GM20000 (cell line): ENCODE measurements at regions not wholly inside any gene's neighbourhood (a gene's known extent, or its start where the extent isn't known, plus 50 kb on each side); places are given as distances from the start of the nearest gene placed in this dataset.

ENCODE experiments used
- DNase-seq: peaks from one replicate; pipeline ENCODE4 v3.0.0; 2012; ENCODE audit warnings: low spot score
- CTCF ChIP-seq: IDR thresholded peaks from 2 replicates; pipeline ENCODE4 v1.5.1; 2012; ENCODE audit warnings: mild to moderate bottlenecking, control low read depth; ENCODE audit errors: extremely low read depth, missing control alignments

DNA sequence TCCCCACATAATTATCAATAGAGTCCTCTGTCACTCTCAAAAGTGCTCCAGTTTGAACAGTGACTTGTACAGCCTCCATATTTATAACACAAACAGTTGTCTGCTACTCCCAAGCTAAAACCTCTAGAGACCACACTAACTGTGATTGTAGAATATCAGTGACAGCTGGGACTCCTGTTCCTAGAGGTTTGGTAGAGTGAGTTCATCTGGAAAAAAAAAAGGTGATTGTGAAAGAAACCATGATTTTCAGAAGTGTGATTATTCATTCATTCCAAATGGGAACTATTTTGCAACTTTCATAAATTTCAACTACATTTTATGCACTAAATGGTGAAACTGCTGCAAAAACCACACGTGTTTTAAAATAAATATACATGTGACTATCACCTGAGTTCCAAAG is 128.0 kb upstream of the PLXNC1 start:
- no peak for TF ChIP-seq CTCF
- DNase-seq: no peak

DNA sequence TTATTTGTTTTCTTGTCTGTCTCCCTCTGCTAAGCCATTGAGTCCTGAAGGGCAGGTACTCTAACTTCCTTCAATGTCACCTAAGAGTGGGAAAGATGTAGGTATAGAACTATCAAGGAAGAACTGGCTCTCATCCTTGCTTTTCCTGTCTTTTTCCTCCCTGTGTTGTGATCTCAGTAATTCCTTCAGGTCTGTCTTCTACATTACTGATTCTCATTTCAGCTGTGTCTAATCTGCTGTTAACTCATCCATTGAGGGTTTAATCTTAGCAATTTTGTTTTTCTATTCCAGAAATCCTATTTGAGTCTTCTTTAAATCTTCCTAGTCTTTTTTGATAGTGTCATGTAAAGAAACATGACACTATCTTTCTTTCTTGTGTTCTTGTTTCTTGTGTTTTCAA is 124.5 kb upstream of the PLXNC1 start:
- no peak for DNase-seq
- TF ChIP-seq CTCF: no peak

DNA sequence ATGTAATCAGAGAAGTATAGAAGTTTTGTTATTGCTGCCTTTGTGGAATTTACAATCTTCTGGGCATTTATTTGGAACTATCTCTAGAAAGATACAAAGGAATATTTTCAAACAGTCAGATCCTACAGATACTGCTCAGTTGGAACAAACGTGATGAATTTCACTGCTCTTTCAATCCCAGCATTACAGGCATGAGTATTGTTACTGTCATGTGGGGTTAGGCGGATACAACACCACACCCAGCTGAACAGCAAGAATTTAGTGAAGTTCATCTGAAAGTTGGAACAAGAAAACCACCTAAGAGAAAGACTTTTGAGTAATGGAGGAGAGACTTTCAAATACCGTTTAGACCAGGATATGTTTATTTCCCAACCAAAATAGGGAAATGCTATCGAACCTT is 123.3 kb upstream of the PLXNC1 start:
- no peak for DNase-seq

DNA sequence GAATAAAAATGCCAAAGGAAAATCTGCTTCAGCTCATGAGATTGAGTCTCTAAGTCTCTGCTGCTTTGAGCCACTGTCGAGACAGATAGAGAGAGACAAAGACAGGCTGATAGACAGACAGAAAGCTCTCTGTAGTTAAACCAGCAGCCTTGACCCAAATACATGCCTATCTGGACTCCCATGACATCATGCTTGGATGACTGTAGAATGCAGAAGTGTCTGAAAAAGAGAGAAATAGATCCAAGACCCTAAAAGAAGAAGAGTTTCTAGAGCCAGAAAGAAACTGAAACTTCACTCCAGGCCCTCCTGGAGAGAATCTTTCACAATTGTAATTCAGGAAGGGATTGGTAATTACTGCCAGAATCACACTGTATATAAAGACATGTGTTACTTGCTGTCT is 122.6 kb upstream of the PLXNC1 start:
- no peak for TF ChIP-seq CTCF
- DNase-seq: no peak

More for the DNA sequence above, 123.3 kb upstream of the PLXNC1 start:
- TF ChIP-seq CTCF: no peak

GRCh38 chr12:94026596-94026995 is 121.8 kb upstream of the PLXNC1 start:
- no peak for DNase-seq
- TF ChIP-seq CTCF: no peak

- no peak for DNase-seq
- no peak for TF ChIP-seq CTCF
Observed at GRCh38 chr12:94027561-94027960, 120.8 kb upstream of the PLXNC1 start.

GRCh38 chr12:94031763-94032162 is 116.6 kb upstream of the PLXNC1 start:
- TF ChIP-seq CTCF: no peak
- DNase-seq: no peak
